GM23338 (cell line): ENCODE measurements at regions not wholly inside any gene's neighbourhood (a gene's known extent, or its start where the extent isn't known, plus 50 kb on each side); places are given as distances from the start of the nearest gene placed in this dataset.
"Not testable (repeated sequence)": the region's sequence is repeated elsewhere in the genome, so short reads cannot be mapped to it uniquely, and the experiment has no call there.

Source experiments
- ATAC-seq: fragments of 200-7000 bp; cut with Tn5 transposase; 3 replicates; pipeline ENCODE4 v1.9.1; 2020
- DNase-seq: peaks from one replicate; pipeline ENCODE4 v3.0.0-alpha.2; 2015; ENCODE audit warnings: low spot score
- H2AFZ ChIP-seq: fragments of 200-600 bp; sonication (generic); 2 replicates; pipeline ENCODE4 v1.8.0; 2016; ENCODE audit warnings: antibody characterized with exemption, mild to moderate bottlenecking, moderate library complexity
- H3F3A ChIP-seq: fragments of 200-600 bp; sonication (generic); replicated peaks from 2 replicates; pipeline ENCODE4 v1.8.0; 2017; ENCODE audit warnings: antibody characterized with exemption, mixed run types, low read depth
- H3K27ac ChIP-seq: fragments of 200-600 bp; sonication (generic); 2 replicates; pipeline ENCODE4 v1.6.1; 2016; ENCODE audit warnings: low read depth
- H3K27me3 ChIP-seq: fragments of 200-600 bp; sonication (generic); 2 replicates; pipeline ENCODE4 v1.8.0; 2016; ENCODE audit warnings: mild to moderate bottlenecking, mixed run types, moderate library complexity; ENCODE audit not compliant: insufficient read depth
- H3K36me3 ChIP-seq: fragments of 200-600 bp; sonication (generic); 2 replicates; pipeline ENCODE4 v1.8.0; 2016; ENCODE audit warnings: mild to moderate bottlenecking; ENCODE audit not compliant: insufficient read depth
- H3K4me1 ChIP-seq: fragments of 200-600 bp; sonication (generic); 2 replicates; pipeline ENCODE4 v1.8.0; 2016; ENCODE audit warnings: mild to moderate bottlenecking, moderate library complexity; ENCODE audit not compliant: insufficient read depth
- H3K4me2 ChIP-seq: fragments of 200-600 bp; sonication (generic); 2 replicates; pipeline ENCODE4 v1.7.1; 2017; ENCODE audit warnings: mixed run types
- H3K4me3 ChIP-seq: fragments of 200-600 bp; sonication (generic); 2 replicates; pipeline ENCODE4 v1.6.1; 2016; ENCODE audit warnings: mixed run types
- H3K79me2 ChIP-seq: fragments of 200-600 bp; sonication (generic); replicated peaks from 2 replicates; pipeline ENCODE4 v1.8.0; 2017; ENCODE audit warnings: mild to moderate bottlenecking; ENCODE audit not compliant: insufficient read depth
- H3K9me2 ChIP-seq: fragments of 200-600 bp; sonication (generic); 2 replicates; pipeline ENCODE4 v1.8.0; 2017; ENCODE audit not compliant: insufficient read depth
- H4K20me1 ChIP-seq: fragments of 200-600 bp; sonication (generic); replicated peaks from 2 replicates; pipeline ENCODE4 v1.8.0; 2017; ENCODE audit warnings: mild to moderate bottlenecking; ENCODE audit not compliant: insufficient read depth
- H3K27ac Mint-ChIP-seq: 2 replicates; pipeline ENCODE4 v1.8.0; 2020; ENCODE audit warnings: inconsistent platforms, mild to moderate bottlenecking, moderate library complexity, mixed read lengths
- H3K27me3 Mint-ChIP-seq: 3 replicates; pipeline ENCODE4 v1.8.0; 2022; ENCODE audit warnings: low read depth, mild to moderate bottlenecking, moderate library complexity, mixed read lengths, inconsistent platforms; ENCODE audit not compliant: insufficient read depth, poor library complexity
- H3K36me3 Mint-ChIP-seq: 3 replicates; pipeline ENCODE4 v1.8.0; 2021; ENCODE audit warnings: low read depth, mild to moderate bottlenecking, inconsistent platforms, moderate library complexity, mixed read lengths
- H3K4me1 Mint-ChIP-seq: 3 replicates; pipeline ENCODE4 v1.8.0; 2020; ENCODE audit warnings: mild to moderate bottlenecking, inconsistent platforms, mixed read lengths
- H3K4me3 Mint-ChIP-seq: 3 replicates; pipeline ENCODE4 v1.8.0; 2021; ENCODE audit warnings: moderate library complexity, mild to moderate bottlenecking, inconsistent platforms, mixed read lengths
- H3K9me3 Mint-ChIP-seq: 3 replicates; pipeline ENCODE4 v1.8.0; 2020; ENCODE audit warnings: moderate library complexity, mild to moderate bottlenecking, inconsistent platforms, mixed read lengths
- ZNF114 ChIP-seq: fragments of 250-450 bp; sonication (Bioruptor Pico); IDR thresholded peaks from 2 replicates; pipeline ENCODE4 v1.5.0; 2020; ENCODE audit warnings: mild to moderate bottlenecking, moderate library complexity
- TF ChIP-seq, protein P1 (sequence below): IDR thresholded peaks from one replicate; pipeline ENCODE4 v1.6.1; 2018; ENCODE audit warnings: antibody characterized with exemption; ENCODE audit not compliant: unreplicated experiment
- TF ChIP-seq, protein P2 (sequence below), 2 experiments: fragments of 200-600 bp in 1 of 2; sonication (generic) in 1 of 2; conservative IDR thresholded peaks; 2 replicates each; pipeline versions ENCODE4 v1.5.1 to v1.6.1; 2016 to 2017; ENCODE audit warnings: antibody characterized with exemption in 2 of 2, low read depth in 2 of 2, mild to moderate bottlenecking in 2 of 2, moderate library complexity in 1 of 2

DNA sequence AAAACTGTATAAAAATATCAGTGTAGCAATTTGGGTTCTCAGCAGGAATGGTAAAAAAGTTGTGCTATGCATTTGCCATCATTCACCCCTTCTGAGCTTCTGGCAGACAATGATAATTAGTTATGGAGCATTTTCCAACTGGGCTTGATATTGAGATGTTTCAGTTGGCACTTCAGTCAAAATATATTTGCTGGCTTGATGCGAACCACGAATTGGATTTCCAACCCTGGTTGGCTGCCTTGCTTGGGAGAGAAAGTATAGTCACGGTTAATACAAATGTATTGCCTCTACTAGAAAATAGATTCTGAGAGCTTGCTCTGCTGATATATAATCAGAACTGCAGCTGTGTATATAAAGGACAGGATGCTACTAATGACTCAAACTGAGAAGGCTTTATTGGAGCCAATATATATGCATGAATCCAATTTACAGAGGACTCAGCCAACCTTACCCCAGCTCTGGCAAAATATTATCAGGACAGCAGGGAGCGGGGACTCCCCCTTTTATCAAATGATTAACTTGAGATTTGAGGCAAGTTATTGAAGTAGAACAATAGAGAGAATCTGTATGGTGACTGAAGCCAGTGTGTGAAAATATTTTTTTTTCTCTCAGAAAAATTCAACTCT, 219.8 kb upstream of the SMIM30 start:
- no peaks in the 10 kb centered on the region for H3K36me3 ChIP-seq
- no peak overlapping the region for H3K4me3 ChIP-seq
- H3K9me2 ChIP-seq, result no peaks in the 10 kb centered on the region
- TF ChIP-seq, protein P1, sequence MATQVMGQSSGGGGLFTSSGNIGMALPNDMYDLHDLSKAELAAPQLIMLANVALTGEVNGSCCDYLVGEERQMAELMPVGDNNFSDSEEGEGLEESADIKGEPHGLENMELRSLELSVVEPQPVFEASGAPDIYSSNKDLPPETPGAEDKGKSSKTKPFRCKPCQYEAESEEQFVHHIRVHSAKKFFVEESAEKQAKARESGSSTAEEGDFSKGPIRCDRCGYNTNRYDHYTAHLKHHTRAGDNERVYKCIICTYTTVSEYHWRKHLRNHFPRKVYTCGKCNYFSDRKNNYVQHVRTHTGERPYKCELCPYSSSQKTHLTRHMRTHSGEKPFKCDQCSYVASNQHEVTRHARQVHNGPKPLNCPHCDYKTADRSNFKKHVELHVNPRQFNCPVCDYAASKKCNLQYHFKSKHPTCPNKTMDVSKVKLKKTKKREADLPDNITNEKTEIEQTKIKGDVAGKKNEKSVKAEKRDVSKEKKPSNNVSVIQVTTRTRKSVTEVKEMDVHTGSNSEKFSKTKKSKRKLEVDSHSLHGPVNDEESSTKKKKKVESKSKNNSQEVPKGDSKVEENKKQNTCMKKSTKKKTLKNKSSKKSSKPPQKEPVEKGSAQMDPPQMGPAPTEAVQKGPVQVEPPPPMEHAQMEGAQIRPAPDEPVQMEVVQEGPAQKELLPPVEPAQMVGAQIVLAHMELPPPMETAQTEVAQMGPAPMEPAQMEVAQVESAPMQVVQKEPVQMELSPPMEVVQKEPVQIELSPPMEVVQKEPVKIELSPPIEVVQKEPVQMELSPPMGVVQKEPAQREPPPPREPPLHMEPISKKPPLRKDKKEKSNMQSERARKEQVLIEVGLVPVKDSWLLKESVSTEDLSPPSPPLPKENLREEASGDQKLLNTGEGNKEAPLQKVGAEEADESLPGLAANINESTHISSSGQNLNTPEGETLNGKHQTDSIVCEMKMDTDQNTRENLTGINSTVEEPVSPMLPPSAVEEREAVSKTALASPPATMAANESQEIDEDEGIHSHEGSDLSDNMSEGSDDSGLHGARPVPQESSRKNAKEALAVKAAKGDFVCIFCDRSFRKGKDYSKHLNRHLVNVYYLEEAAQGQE, result no peak
- no peak for TF ChIP-seq ZNF114 (CRISPR knock-in tag)
- TF ChIP-seq, protein P2, sequence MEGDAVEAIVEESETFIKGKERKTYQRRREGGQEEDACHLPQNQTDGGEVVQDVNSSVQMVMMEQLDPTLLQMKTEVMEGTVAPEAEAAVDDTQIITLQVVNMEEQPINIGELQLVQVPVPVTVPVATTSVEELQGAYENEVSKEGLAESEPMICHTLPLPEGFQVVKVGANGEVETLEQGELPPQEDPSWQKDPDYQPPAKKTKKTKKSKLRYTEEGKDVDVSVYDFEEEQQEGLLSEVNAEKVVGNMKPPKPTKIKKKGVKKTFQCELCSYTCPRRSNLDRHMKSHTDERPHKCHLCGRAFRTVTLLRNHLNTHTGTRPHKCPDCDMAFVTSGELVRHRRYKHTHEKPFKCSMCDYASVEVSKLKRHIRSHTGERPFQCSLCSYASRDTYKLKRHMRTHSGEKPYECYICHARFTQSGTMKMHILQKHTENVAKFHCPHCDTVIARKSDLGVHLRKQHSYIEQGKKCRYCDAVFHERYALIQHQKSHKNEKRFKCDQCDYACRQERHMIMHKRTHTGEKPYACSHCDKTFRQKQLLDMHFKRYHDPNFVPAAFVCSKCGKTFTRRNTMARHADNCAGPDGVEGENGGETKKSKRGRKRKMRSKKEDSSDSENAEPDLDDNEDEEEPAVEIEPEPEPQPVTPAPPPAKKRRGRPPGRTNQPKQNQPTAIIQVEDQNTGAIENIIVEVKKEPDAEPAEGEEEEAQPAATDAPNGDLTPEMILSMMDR (conservative IDR thresholded peaks at IDR 0.05; ENCODE audit: low read depth in 2 of 2), result no peak
- H3K27me3 Mint-ChIP-seq, result no peaks in the 10 kb centered on the region
- no peaks in the 10 kb centered on the region for H4K20me1 ChIP-seq
- no peak overlapping the region for H3K4me3 Mint-ChIP-seq
- no peaks in the 10 kb centered on the region for H3F3A ChIP-seq
- no peaks in the 10 kb centered on the region for H3K36me3 Mint-ChIP-seq
- no peak overlapping the region for H3K27ac ChIP-seq
- DNase-seq, result no peak
- no peaks in the 10 kb centered on the region; the same call in 2 of the 3 replicates for H3K4me1 Mint-ChIP-seq
- no peak overlapping the region for H3K4me2 ChIP-seq
- H3K27ac Mint-ChIP-seq, result no peak overlapping the region
- no peaks in the 10 kb centered on the region for H3K79me2 ChIP-seq
- no peaks in the 10 kb centered on the region; the same call in 2 of the 3 replicates for H3K9me3 Mint-ChIP-seq
- no peak for ATAC-seq
- H3K4me1 ChIP-seq, result 0 out of 2 replicates have a peak, but pooled peaks cover 7% of the 10 kb centered on the region
- H2AFZ ChIP-seq, result no peak overlapping the region
- no peaks in the 10 kb centered on the region for H3K27me3 ChIP-seq

DNA sequence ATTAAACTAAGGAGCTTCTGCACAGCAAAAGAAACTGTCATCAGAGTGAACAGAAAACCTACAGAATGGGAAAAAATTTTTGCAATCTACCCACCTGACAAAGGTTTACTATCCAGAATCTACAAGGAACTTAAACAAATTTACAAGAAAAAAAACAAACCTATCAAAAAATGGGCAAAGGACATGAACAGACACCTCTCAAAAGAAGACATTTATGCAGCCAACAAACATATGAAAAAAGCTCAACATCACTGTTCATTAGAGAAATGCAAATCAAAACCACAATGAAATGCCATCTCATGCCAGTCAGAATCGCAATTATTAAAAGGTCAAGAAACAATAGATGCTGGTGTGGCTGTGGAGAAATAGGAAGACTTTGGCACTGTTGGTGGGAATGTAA, 218.5 kb upstream of the SMIM30 start:
- not testable (repeated sequence) for H3K27me3 Mint-ChIP-seq, H3K4me3 ChIP-seq, H3K27ac ChIP-seq, H3K27me3 ChIP-seq, H3K4me1 ChIP-seq, H3K27ac Mint-ChIP-seq, H3K9me2 ChIP-seq, H3K9me3 Mint-ChIP-seq, H4K20me1 ChIP-seq, H3K4me3 Mint-ChIP-seq, H3K79me2 ChIP-seq, H2AFZ ChIP-seq, H3F3A ChIP-seq, ATAC-seq, H3K36me3 Mint-ChIP-seq, H3K4me2 ChIP-seq, H3K4me1 Mint-ChIP-seq, H3K36me3 ChIP-seq, DNase-seq
